NCI-H128 (cell line): ENCODE measurements at regions not wholly inside any gene's neighbourhood (a gene's known extent, or its start where the extent isn't known, plus 50 kb on each side); places are given as distances from the start of the nearest gene placed in this dataset.

Experiments used
- DNase-seq: peaks from one replicate; lab custom pipeline; 2025; ENCODE audit not compliant: unreplicated experiment; lab: John Stamatoyannopoulos, UW

- no peak for DNase-seq
These were observed 268.0 kb upstream of the TNRC6C start for GRCh38 chr17:77690271-77691161.

GRCh38 chr17:77691216-77692085 is 267.1 kb upstream of the TNRC6C start:
- no peak for DNase-seq

- DNase-seq, result no peak
These were observed 265.8 kb upstream of the TNRC6C start for GRCh38 chr17:77692571-77693161.

- no peak for DNase-seq
These were observed 265.2 kb upstream of the TNRC6C start for GRCh38 chr17:77693301-77693700.

- no peak for DNase-seq
These were observed 264.7 kb upstream of the TNRC6C start for GRCh38 chr17:77693776-77694175.

- DNase-seq, result no peak
These were observed 263.8 kb upstream of the TNRC6C start for GRCh38 chr17:77694391-77695363.

GRCh38 chr17:77695386-77695785 is 263.1 kb upstream of the TNRC6C start:
- DNase-seq, result no peak

- DNase-seq, result no peak
These were observed 262.3 kb upstream of the TNRC6C start for GRCh38 chr17:77696151-77696720.

GRCh38 chr17:77696721-77697460 is 261.6 kb upstream of the TNRC6C start:
- DNase-seq, result no peak

GRCh38 chr17:77697480-77698400 is 260.8 kb upstream of the TNRC6C start:
- DNase-seq, result no peak

GRCh38 chr17:77698903-77699623 is 259.4 kb upstream of the TNRC6C start:
- DNase-seq, result no peak

- DNase-seq, result no peak
These were observed 258.2 kb upstream of the TNRC6C start for GRCh38 chr17:77700165-77700881.

- DNase-seq, result no peak
These were observed 256.5 kb upstream of the TNRC6C start for GRCh38 chr17:77701996-77702395.

GRCh38 chr17:77704048-77704815 is 254.3 kb upstream of the TNRC6C start:
- DNase-seq, result no peak

GRCh38 chr17:77706938-77707337 is 251.6 kb upstream of the TNRC6C start:
- no peak for DNase-seq

GRCh38 chr17:77707546-77707945 is 251.0 kb upstream of the TNRC6C start:
- no peak for DNase-seq
